Mesothelial cell of epicardium (in vitro differentiated cells): ENCODE measurements at regions not wholly inside any gene's neighbourhood (a gene's known extent, or its start where the extent isn't known, plus 50 kb on each side); places are given as distances from the start of the nearest gene placed in this dataset.

Source experiments
- DNase-seq, 2 experiments: peaks; one replicate each; pipeline ENCODE4 v3.0.0; 2021; ENCODE audit warnings: low spot score in 2 of 2; ENCODE audit not compliant: unreplicated experiment in 2 of 2
- H3K27ac Mint-ChIP-seq: 2 replicates; pipeline ENCODE4 v1.8.0; 2021; ENCODE audit warnings: mixed read lengths
- H3K27me3 Mint-ChIP-seq: 2 replicates; pipeline ENCODE4 v1.8.0; 2021; ENCODE audit warnings: low read depth, mixed read lengths
- H3K36me3 Mint-ChIP-seq: 2 replicates; pipeline ENCODE4 v1.8.0; 2021; ENCODE audit warnings: mixed read lengths
- H3K4me1 Mint-ChIP-seq: 2 replicates; pipeline ENCODE4 v1.8.0; 2021; ENCODE audit warnings: mixed read lengths
- H3K4me3 Mint-ChIP-seq: 2 replicates; pipeline ENCODE4 v1.8.0; 2021; ENCODE audit warnings: mild to moderate bottlenecking, moderate library complexity, mixed read lengths
- H3K9me3 Mint-ChIP-seq: 2 replicates; pipeline ENCODE4 v1.8.0; 2021; ENCODE audit warnings: mixed read lengths
- CTCF ChIP-seq: fragments of 200-600 bp; sonication (generic); IDR thresholded peaks from one replicate; pipeline ENCODE4 v1.5.0; 2021; ENCODE audit warnings: antibody characterized with exemption; ENCODE audit not compliant: unreplicated experiment

GRCh38 chr6:81656231-81656630, 96.2 kb downstream of the TENT5A start:
- no peak for TF ChIP-seq CTCF
- H3K9me3 Mint-ChIP-seq: no peaks in the 10 kb centered on the region
- no peak overlapping the region for H3K27ac Mint-ChIP-seq
- no peaks in the 10 kb centered on the region for H3K36me3 Mint-ChIP-seq
- no peak for DNase-seq
- no peak overlapping the region for H3K4me3 Mint-ChIP-seq
- no peaks in the 10 kb centered on the region for H3K4me1 Mint-ChIP-seq
- no peaks in the 10 kb centered on the region for H3K27me3 Mint-ChIP-seq

- no peaks in the 10 kb centered on the region for H3K27me3 Mint-ChIP-seq
- H3K4me3 Mint-ChIP-seq: no peak overlapping the region
- DNase-seq: no peak
- no peaks in the 10 kb centered on the region for H3K9me3 Mint-ChIP-seq
- H3K36me3 Mint-ChIP-seq: no peaks in the 10 kb centered on the region
- H3K27ac Mint-ChIP-seq: no peak overlapping the region
- TF ChIP-seq CTCF: no peak
- H3K4me1 Mint-ChIP-seq: no peaks in the 10 kb centered on the region
These were observed 96.8 kb downstream of the TENT5A start for GRCh38 chr6:81655696-81656095.

- Mint-ChIP-seq H3K27ac (no peak overlapping the region), H3K36me3 (no peaks in the 10 kb centered on the region), H3K4me3 (no peak overlapping the region), H3K4me1 (no peaks in the 10 kb centered on the region), H3K27me3 (no peaks in the 10 kb centered on the region), H3K9me3 (peaks cover 7% of the 10 kb centered on the region)
- TF ChIP-seq CTCF: no peak
- no peak for DNase-seq
These were observed 104.0 kb downstream of the TENT5A start for GRCh38 chr6:81648502-81648901.

GRCh38 chr6:81643156-81643555, 109.3 kb downstream of the TENT5A start:
- TF ChIP-seq CTCF: no peak
- peaks cover 4% of the 10 kb centered on the region for H3K4me1 Mint-ChIP-seq
- no peak for DNase-seq
- H3K27ac Mint-ChIP-seq: no peak overlapping the region
- peaks cover 1% of the 10 kb centered on the region for H3K36me3 Mint-ChIP-seq
- peaks cover 27% of the 10 kb centered on the region for H3K9me3 Mint-ChIP-seq
- no peak overlapping the region for H3K4me3 Mint-ChIP-seq
- H3K27me3 Mint-ChIP-seq: no peaks in the 10 kb centered on the region

- Mint-ChIP-seq H3K27me3 (no peaks in the 10 kb centered on the region), H3K27ac (no peak overlapping the region)
- no peak for TF ChIP-seq CTCF
These were observed 111.6 kb downstream of the TENT5A start for GRCh38 chr6:81640891-81641290.

GRCh38 chr6:81640126-81640525, 112.4 kb downstream of the TENT5A start:
- H3K27ac Mint-ChIP-seq: no peak overlapping the region
- H3K4me1 Mint-ChIP-seq: peaks cover 4% of the 10 kb centered on the region
- H3K9me3 Mint-ChIP-seq: peaks cover 27% of the 10 kb centered on the region
- no peaks in the 10 kb centered on the region for H3K27me3 Mint-ChIP-seq
- TF ChIP-seq CTCF: no peak
- H3K4me3 Mint-ChIP-seq: no peak overlapping the region
- peaks cover 1% of the 10 kb centered on the region for H3K36me3 Mint-ChIP-seq
- no peak for DNase-seq

More at GRCh38 chr6:81640891-81641290, 111.6 kb downstream of the TENT5A start:
- Mint-ChIP-seq H3K4me3 (no peak overlapping the region), H3K36me3 (peaks cover 1% of the 10 kb centered on the region), H3K4me1 (peaks cover 4% of the 10 kb centered on the region), H3K9me3 (peaks cover 27% of the 10 kb centered on the region)
- no peak for DNase-seq
